ENCODE measurements at regions not wholly inside any gene's neighbourhood (a gene's known extent, or its start where the extent isn't known, plus 50 kb on each side); places are given as distances from the start of the nearest gene placed in this dataset.

DNA sequence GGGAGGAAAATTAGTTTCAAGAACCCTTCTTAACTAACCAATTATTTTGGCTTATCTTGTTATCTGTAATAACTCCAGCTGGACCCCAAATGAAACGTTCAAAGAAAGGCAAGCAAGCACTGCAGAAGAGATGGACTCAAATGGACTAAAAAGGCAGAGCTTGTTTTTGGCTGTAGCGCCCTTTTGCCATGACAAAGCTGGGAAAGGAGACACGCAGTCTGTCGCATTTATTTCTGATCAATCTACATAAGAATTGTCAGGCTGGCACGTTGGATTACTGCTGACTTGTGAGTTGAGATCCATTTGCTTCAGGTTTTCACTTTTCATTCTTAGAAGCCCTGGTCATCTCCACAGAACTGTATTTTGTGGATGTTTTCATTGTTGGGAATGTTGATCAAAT is 402.9 kb downstream of the TMEM182 start:
- TF ChIP-seq EZH2 (IDR thresholded peaks at IDR 0.05; ENCODE audit: low read length) (no peak), CTCF (optimal IDR thresholded peaks at IDR 0.05 in 1 of 3, IDR thresholded peaks at IDR 0.05 in 1 of 3, conservative IDR thresholded peaks at IDR 0.05 in 1 of 3; ENCODE audit: extremely low read depth in 1 of 3, insufficient read depth in 2 of 3, low read length in 3 of 3) (no peak)
